ENCODE measurements at regions not wholly inside any gene's neighbourhood (a gene's known extent, or its start where the extent isn't known, plus 50 kb on each side); places are given as distances from the start of the nearest gene placed in this dataset. TPM values are rescaled to one million over a fixed set of nuclear protein-coding genes. Genes with fewer than 3 reads are reported as not detected.

DNA sequence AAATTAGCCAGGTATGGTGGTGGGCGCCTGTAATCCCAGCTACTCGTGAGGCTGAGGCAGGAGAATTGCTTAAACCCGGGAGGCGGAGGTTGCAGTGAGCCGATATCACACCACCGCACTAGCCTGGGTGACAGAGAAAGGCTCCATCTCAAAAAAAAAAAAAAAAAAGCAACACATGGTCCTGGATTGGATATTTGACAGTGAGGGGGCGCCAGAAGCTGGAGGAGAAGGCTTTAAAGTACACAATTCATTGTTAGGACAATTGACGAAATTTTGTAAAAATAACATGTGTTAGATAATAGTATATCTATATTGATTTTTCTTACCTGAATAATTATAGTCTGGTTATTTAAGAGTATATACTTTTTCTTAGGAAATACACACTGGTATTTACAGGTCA is 50.2 kb upstream of the USP25 start:
- Histone ChIP-seq H3K4me1 (no peaks in the 10 kb centered on the region), H3K27ac (no peak overlapping the region), H3K4me3 (no peak overlapping the region), H3K36me3 (no peaks in the 10 kb centered on the region), H3K9me3 (no peaks in the 10 kb centered on the region), H3K27me3 (no peaks in the 10 kb centered on the region)
- DNase-seq (ENCODE audit: extremely low spot score in 2 of 2): no peak
- TF ChIP-seq, protein P1, sequence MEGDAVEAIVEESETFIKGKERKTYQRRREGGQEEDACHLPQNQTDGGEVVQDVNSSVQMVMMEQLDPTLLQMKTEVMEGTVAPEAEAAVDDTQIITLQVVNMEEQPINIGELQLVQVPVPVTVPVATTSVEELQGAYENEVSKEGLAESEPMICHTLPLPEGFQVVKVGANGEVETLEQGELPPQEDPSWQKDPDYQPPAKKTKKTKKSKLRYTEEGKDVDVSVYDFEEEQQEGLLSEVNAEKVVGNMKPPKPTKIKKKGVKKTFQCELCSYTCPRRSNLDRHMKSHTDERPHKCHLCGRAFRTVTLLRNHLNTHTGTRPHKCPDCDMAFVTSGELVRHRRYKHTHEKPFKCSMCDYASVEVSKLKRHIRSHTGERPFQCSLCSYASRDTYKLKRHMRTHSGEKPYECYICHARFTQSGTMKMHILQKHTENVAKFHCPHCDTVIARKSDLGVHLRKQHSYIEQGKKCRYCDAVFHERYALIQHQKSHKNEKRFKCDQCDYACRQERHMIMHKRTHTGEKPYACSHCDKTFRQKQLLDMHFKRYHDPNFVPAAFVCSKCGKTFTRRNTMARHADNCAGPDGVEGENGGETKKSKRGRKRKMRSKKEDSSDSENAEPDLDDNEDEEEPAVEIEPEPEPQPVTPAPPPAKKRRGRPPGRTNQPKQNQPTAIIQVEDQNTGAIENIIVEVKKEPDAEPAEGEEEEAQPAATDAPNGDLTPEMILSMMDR (IDR thresholded peaks at IDR 0.05): no peak
- TF ChIP-seq POLR2A (IDR thresholded peaks at IDR 0.05) (no peak), POLR2AphosphoS5 (IDR thresholded peaks at IDR 0.05; ENCODE audit: insufficient read depth in 1 of 2, low read depth in 1 of 2) (no peak)
- intact Hi-C loops (cut with DNase I): no loop called here

Small RNAs in the stretch of these regions (small RNA-seq; reads per million reads assigned to genes)
- not detected for gene AF246928.1
- gene CYCSP42: not detected
- not detected for gene RNU6-1326P

Data from vagina (tissue), 2 donors.